GM12892 (cell line): ENCODE measurements at regions not wholly inside any gene's neighbourhood (a gene's known extent, or its start where the extent isn't known, plus 50 kb on each side); places are given as distances from the start of the nearest gene placed in this dataset.

ENCODE experiments used
- DNase-seq: peaks from one replicate; pipeline ENCODE4 v3.0.0; 2011; ENCODE audit not compliant: insufficient read length
- FAIRE-seq: peaks from 2 replicates; lab custom pipeline; 2011; peaks lifted over from hg19 to GRCh38; lab: Jason Lieb, UNC
- POLR2A ChIP-seq: IDR thresholded peaks from 2 replicates; pipeline ENCODE4 v1.6.1; 2011; ENCODE audit warnings: low read depth, low read length, control low read depth
- POLR2AphosphoS5 ChIP-seq: IDR thresholded peaks from 2 replicates; pipeline ENCODE4 v1.6.1; 2011; ENCODE audit warnings: low read depth, low read length, control low read depth
- TAF1 ChIP-seq: IDR thresholded peaks from 2 replicates; pipeline ENCODE4 v1.6.1; 2011; ENCODE audit warnings: low read depth, mild to moderate bottlenecking, control low read depth, low read length, borderline replicate concordance

DNA sequence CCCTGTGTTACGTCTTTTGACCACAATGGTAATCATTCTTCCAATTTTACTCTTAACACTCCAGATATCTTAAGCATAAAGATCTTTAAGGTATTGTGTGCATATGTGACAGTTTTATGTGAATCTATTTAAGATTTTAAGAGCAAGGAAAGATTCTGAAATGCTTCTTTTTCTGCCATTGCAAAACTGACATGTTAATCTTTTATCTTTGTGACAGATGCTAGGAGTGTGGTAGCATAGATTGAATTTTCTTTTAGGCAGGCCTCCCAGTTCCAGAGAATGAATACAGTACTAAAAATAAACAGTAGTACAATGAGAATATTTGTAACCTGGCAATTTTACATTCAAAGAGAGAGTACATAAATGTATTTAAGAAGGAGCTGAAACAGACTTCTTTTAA lies 232.5 kb upstream of the ZSWIM2 start:
- TF ChIP-seq POLR2A (no peak), POLR2AphosphoS5 (no peak), TAF1 (no peak)
- FAIRE-seq (no peak), DNase-seq (no peak)

DNA sequence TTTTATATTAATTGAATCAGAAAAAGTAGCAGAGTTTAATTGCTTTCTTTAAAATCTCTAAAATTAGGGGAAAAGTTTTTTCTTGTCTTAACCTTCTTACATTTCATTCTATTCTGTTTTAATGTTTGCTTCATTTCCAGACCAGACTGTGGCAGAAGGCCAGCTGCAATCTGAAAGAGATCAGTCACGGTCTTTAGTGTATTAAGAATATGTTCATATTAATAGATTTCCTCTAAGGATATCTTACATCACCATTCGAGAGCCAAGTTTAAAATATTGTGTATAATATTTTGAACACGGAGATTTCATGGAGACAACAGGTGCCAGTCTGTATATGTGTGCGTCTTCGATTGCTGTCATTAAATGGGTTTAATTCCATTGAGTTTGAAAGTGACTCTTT lies 230.9 kb upstream of the ZSWIM2 start:
- no peak for TF ChIP-seq TAF1
- TF ChIP-seq POLR2A = no peak
- no peak for TF ChIP-seq POLR2AphosphoS5
- DNase-seq = no peak
- FAIRE-seq = no peak

DNA sequence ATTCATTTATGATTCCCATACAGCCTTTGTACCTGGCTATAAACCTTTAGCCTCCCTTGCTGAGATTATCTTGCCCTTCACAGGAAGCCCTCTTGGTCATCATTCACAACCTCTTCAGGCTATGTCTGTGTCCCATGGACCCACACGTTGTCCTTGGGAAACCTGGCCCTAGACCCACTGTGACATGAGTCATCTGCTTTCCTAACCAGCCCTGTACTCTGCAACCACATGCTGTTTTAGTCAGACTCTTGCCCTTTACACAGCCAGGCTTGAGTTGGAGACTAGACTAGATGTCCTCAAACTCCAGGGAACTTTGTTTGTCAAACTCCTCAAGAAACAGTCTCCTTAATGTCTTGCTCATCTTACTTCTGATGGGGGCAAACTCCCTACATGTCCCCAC lies 229.3 kb upstream of the ZSWIM2 start:
- TF ChIP-seq POLR2A (no peak), POLR2AphosphoS5 (no peak), TAF1 (no peak)
- FAIRE-seq = no peak
- no peak for DNase-seq

DNA sequence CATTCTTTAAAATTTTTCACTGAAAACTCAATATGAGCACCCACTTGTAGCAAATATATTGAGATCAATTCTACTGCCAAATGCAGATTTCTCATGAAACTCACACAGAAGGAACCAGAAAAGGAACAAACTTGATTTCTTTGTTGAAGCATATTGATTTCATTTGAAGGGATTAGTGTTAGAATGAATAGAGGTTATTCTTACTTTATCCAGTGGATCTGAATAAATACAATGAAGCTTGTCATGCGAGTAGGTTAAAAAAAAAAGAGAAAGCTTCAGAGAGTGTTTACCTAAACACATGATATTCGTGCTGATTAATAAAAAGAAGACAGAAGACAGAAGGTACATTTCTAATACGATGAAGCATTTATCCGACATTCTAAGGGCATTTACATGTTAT lies 226.7 kb upstream of the ZSWIM2 start:
- DNase-seq = no peak
- no peak for TF ChIP-seq POLR2A
- no peak for TF ChIP-seq TAF1
- no peak for TF ChIP-seq POLR2AphosphoS5
- no peak for FAIRE-seq

DNA sequence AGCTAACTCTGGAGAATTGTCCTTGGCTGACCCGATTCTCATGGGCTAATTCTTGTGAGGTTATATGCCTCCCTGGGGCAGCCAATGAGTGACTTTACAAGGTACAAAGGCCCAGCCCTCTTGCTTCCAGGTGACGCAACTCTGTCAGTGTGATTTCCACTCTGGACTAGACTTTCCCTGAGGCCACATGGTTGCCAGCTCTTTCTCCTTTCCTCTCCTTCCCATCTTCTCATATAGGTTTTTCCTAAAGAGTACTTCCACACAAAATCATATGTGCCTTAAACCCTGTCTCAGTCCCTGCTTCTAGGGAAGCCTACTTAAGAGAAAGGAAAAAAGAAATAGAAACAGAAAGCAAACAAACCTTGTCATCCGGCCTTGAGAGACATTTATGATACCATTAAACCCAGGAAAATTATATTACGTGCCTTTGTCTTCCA lies 226.2 kb upstream of the ZSWIM2 start:
- TF ChIP-seq POLR2A = no peak
- no peak for TF ChIP-seq POLR2AphosphoS5
- no peak for TF ChIP-seq TAF1
- DNase-seq = no peak
- FAIRE-seq = no peak

DNA sequence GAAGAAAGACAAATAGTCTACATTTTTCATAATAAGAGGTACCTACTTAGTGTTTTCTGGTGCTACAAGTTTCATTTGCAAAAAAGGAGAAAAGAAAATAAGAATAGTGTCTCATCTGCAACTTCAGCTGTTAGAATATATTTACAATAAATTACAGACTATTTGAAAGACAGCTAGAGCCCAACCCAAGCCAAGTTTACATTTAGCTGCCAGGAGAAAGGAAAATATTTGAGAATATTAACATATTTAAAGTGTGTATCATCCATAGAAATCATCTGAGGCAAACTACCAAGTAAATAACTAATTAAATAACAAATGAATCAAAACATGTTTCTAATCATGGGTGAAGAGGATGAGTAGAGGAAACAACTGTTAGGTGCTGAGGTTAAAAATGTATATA lies 209.2 kb upstream of the ZSWIM2 start:
- no peak for FAIRE-seq

DNA sequence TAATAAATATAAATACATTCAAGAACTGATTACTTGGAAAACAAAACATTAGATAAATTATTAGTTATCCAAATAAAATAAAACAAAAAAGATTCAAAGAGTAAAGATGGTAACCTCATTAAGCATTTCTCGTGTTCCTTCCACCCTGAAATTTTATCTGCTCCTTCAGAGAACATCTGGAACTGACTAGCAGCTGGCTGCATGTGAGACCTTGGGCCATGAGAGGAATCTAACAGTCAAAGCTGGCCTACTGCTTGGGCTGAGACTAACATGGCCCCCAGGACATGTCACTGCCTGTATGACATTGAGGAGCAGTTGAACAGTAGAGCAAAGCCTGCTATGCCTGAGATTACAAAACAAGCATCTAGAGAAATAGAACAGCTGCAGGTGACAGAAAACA lies 208.5 kb upstream of the ZSWIM2 start:
- no peak for TF ChIP-seq TAF1
- no peak for TF ChIP-seq POLR2A
- TF ChIP-seq POLR2AphosphoS5 = no peak
- no peak for DNase-seq
- no peak for FAIRE-seq

More for the DNA sequence above, 209.2 kb upstream of the ZSWIM2 start:
- DNase-seq = no peak
- TF ChIP-seq POLR2A = no peak
- no peak for TF ChIP-seq POLR2AphosphoS5
- no peak for TF ChIP-seq TAF1

DNA sequence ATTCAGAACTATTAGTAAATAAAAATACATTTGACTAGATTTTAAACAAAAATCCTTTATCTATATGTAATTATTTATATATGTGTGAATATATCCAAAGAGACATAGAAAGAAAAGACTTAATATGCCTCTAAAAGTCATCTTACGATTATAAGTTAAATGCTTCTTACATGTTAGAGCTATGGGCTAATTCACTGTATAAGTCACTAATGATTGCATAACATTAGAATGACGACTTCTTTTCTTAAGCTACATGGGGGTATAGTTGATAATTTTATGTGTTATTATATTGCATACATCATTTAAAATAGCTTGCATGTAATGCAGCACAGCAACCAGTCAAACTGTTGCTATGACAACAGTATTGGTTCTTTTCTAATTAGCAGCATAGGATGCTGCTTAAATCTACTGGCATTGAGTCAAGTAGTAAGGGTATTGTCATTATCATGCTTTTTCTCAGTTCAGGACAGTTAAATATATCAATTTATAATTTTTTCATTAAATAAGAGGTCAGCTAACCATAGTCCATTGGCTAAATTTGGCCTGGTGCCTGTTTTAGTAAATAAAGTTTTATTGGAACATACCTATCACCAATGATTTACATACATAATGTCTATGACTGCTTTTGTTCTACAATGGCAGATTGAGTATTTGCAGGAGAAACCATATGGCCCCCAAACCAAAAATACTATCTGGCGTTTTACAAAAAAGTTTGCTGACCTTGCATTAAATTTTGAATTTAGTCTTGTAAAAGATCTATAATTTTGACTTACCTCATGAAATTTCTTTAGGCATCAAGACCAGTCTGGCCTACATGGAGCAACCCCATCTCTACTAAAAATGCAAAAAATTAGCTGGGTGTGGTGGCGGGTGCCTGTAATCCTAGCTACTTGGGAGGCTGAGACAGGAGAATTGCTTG lies 207.7 kb upstream of the ZSWIM2 start:
- FAIRE-seq (no peak), DNase-seq (no peak)
- TF ChIP-seq TAF1 = no peak
- no peak for TF ChIP-seq POLR2A
- no peak for TF ChIP-seq POLR2AphosphoS5

DNA sequence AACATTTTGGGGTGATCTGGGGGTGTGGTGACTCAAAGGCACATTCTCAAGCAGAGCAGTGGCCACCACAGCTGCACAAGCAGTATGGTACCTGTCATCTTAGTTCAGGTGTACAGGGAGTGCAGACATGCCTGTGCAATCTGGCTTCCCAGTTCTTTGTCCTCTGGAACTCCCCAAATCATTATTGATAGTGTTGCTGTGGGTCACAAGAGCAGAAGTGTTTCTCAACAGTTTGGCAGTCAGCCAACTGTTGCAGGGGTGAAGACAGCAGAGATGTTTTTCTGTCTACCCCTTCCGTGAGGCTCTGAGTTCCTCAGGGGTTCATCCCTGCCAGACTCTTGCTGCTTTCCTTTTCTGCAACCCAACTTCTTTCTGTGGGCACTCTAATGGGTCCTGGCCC lies 206.5 kb upstream of the ZSWIM2 start:
- no peak for DNase-seq
- no peak for TF ChIP-seq POLR2AphosphoS5
- no peak for TF ChIP-seq POLR2A
- TF ChIP-seq TAF1 = no peak
- no peak for FAIRE-seq

DNA sequence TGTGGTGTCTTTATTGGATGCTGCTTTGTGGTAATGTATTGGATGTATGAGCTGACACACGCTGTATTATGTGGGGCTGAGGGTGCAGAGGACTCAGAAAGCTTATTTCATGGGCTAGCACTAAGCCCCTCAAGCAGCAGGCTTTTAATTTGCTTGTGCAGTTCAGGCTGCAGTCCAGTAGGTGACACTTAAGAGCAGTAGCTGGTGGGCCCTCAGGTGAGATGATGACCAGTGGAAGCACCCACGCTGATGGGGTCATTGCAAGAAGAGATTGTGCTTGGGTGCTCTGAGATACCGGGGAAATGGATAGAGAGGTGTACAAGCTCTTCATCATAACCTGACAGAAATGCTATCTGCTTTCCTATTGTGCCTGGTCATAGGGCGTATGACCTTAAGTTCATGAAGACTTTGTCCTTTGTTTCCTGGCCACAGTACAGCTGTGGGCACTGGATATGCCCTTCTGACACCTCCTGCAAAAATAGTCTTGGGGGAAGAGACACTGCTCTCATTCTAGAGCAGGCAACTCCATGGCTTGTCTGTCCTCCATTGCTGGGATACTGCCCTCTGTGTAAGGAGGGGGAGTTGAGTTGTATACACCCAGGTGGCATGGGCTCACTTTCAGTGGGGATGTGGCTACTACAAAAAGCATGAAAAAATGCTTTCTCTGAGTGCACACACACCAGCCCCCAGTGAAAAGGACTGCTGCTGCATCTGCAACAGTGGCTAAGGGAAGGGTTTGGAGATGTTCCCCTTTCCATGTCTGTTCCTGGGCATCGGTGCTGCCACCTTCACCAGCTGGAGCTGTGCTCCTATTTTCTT lies 205.7 kb upstream of the ZSWIM2 start:
- FAIRE-seq (no peak), DNase-seq (no peak)
- TF ChIP-seq TAF1 (no peak), POLR2A (no peak), POLR2AphosphoS5 (no peak)

DNA sequence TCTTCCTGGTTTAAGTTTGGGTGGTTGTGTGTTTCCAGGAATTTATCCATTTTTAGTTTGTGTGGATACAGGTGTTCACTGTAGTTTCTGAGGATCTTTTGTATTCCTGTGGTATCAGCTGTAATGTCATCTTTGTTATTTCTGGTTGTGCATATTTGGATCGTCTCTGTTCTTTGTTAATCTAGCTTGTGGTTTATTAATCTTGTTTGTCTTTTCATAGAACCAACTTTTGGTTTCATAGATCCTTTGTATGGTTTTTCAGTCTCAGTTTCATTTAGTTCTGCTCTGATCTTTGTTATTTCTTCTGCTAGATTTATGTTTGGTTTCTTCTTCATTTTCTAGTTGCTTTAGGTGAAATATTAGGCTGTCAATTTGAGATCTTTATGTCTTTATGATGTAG lies 202.4 kb upstream of the ZSWIM2 start:
- no peak for TF ChIP-seq TAF1
- TF ChIP-seq POLR2A = no peak
- TF ChIP-seq POLR2AphosphoS5 = no peak
- DNase-seq (no peak), FAIRE-seq (no peak)
